Stimulated activated CD8-positive, alpha-beta memory T cell treated with anti-CD3 and anti-CD28 coated beads, Interleukin-12 subunit alpha, Interleukin-12 subunit beta, amount 100 ng/mL, for 4 hours (primary cell): ENCODE measurements at regions not wholly inside any gene's neighbourhood (a gene's known extent, or its start where the extent isn't known, plus 50 kb on each side); places are given as distances from the start of the nearest gene placed in this dataset.
"Not testable (repeated sequence)": the region's sequence is repeated elsewhere in the genome, so short reads cannot be mapped to it uniquely, and the experiment has no call there.

Experiments
- DNase-seq: peaks from one replicate; pipeline ENCODE4 v3.0.0-alpha.2; 2020; ENCODE audit warnings: low read depth

- DNase-seq = no peak
Observed at GRCh38 chr2:144931480-144931879, 411.6 kb upstream of the ZEB2 start.

GRCh38 chr2:144927429-144927828 lies 407.5 kb upstream of the ZEB2 start:
- DNase-seq = no peak

- no peak for DNase-seq
Observed at GRCh38 chr2:144925886-144926285, 406.0 kb upstream of the ZEB2 start.

DNA sequence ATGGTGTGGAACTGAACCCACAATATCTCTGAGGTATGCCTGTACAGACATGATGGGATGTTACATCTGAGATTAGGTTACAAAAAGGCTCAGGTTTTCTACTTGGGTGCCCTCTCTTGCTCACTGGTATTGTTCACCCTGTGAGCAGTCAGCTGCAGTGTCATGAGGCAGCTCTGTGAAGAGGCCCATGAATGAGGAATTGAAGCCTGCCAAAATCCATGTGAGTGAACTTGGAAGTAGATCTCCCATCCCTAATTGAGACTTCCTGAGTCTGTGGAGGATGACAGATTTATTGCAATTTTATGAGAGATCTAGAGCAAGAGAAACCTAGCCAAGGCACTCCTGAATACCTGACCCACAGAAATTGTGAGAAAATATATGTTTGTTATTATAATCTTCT lies 404.9 kb upstream of the ZEB2 start:
- no peak for DNase-seq

- no peak for DNase-seq
Observed at GRCh38 chr2:144922519-144922918, 402.6 kb upstream of the ZEB2 start.

DNA sequence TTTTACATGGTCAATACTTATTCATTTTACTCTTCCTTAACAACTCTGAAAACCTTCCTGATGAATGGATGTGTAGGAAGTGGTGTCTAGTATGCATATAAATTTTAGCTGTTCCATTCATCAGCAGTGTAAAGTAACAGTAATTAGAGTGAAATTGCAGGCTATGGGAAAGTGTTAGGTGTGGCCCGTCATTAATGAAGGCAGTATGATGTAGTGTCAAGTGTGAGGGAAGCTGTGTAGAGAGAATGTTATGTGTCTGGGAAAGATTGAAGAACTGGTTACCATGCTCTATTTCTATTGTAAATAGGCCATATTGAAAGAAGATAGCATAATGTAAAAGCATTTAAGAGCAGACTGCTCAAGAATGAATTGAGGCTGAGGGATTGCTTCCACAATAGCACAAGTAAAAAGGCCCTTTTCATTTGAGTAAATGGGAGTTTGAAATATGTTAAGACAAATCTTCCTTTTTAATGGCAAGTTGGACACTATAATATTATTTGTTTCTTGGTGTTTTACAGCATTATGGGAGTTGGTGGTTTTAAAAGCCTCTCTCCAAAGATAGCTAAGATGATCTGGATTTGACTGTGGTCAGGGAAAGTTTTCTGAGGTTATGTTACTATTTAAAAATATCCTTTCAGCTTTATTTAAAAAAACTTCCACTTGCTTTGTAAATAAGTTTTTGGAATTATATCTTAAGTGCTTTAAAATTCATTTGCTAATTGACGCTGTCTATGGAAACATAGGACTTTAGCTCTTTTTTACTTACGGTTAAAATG lies 401.0 kb upstream of the ZEB2 start:
- DNase-seq = no peak

- DNase-seq = no peak
Observed at GRCh38 chr2:144914622-144915318, 394.9 kb upstream of the ZEB2 start.

- DNase-seq = no peak
Observed at GRCh38 chr2:144914113-144914512, 394.2 kb upstream of the ZEB2 start.

DNA sequence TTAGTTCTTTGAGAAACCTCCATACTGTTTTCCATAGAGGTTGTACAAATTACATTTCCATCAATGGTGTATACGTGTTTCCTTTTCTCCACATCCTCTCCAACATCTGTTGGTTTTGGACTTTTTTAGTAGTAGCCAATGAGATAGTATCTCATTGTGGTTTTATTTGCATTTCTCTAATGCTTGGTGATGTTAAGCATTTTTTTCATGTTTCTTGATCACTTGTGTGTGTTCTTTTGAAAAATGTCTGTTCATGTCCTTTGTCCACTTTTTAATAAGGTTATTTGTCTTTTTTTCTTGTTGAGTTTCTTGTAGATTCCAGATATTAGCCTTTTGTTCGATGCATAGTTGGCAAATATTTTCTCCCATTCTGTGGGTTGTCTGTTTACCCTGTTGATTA lies 392.3 kb upstream of the ZEB2 start:
- no peak for DNase-seq

GRCh38 chr2:144905956-144906355 lies 386.0 kb upstream of the ZEB2 start:
- no peak for DNase-seq

DNA sequence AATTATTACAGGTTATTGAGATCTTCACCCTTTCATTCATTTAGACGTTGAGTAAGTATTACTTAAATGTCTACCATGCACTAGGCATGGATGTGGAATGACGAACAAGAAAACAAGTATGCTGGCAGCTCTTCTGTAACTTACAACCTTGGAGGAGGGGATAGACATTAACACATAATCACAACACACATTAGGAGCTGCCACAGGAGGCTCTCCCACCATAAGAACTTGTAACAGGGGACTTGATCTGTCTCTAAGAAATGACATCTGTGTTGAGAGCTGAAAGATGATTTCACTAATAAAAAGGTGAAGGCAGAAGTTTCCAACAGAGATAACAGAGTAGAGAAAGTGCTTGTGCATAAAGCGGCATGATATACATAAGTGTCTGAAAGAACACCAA lies 384.7 kb upstream of the ZEB2 start:
- DNase-seq = no peak

DNA sequence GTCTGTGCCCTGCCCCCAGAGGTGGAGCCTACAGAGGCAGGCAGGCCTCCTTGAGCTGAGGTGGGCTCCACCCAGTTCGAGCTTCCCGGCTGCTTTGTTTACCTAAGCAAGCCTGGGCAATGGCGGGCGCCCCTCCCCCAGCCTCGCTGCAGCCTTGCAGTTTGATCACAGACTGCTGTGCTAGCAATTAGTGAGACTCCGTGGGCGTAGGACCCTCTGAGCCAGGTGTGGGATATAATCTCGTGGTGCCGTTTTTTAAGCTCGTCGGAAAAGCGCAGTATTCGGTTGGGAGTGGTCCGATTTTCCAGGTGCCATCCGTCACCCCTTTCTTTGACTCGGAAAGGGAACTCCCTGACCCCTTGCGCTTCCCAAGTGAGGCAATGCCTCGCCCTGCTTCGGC lies 383.1 kb upstream of the ZEB2 start:
- not testable (repeated sequence) for DNase-seq

- not testable (repeated sequence) for DNase-seq
Observed at GRCh38 chr2:144901386-144901785, 381.5 kb upstream of the ZEB2 start.

GRCh38 chr2:144896341-144896740 lies 376.4 kb upstream of the ZEB2 start:
- no peak for DNase-seq

DNA sequence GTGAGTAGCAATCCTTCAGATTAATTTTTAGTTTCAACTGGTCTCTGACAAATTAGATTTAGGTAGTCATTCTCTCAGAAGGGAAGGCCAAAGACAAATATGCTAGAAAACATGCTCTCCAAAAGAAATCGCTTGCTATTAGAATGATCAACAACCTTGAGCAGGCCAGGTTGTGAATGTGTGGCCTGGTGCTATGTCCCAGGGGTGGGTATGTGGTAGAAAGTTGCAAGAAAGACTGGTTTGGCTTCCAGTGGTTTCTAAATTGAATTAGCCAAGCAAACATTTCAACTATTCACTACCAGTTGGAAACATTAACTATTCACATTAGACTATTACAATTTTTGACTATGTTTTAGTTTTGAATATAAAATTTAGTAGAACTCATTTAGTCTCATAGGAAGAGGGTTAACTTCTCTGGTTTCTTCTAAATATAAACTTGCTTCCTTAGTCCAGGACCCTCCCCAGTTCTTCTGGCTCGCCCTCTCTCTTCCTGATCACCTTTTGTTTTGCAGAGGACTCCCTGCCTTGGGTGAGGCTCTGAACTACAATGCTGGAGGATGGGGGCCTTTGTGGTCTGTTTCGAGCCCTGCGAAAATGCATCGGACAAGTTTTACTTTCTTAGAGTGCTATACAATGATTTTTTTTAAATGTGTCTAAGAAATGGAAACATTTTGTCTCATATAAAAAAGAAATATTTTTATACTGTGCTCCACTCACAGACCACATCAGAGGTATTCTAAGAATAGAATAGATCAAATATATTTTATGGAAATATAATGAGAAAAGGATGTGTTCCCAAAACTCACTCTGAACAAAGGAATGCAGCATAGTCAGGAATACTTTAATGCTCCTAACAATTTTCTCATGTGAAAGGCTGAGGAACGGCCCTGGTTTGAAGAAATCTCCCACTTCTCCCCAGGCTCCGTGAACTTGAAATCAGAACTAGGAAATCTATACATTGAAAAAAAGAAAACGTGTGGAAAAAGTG lies 375.0 kb upstream of the ZEB2 start:
- no peak for DNase-seq

DNA sequence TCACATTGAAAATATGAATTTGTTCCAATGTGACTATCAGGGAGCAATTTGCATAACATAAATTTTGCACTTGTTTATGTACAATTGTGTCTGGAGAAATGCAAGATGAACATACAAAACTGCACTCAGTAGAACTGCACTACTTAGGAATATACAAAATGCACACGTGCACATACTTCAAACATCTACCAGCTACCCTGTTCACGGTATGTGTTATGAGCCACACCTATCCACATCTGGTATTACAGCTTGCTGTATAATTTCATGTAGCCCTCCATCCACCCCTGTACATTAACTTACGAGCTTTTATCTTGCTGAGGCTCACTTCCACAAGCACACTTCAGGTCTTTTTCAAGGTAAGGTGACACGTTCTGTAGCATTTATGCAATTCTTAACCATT lies 373.5 kb upstream of the ZEB2 start:
- DNase-seq = no peak

DNA sequence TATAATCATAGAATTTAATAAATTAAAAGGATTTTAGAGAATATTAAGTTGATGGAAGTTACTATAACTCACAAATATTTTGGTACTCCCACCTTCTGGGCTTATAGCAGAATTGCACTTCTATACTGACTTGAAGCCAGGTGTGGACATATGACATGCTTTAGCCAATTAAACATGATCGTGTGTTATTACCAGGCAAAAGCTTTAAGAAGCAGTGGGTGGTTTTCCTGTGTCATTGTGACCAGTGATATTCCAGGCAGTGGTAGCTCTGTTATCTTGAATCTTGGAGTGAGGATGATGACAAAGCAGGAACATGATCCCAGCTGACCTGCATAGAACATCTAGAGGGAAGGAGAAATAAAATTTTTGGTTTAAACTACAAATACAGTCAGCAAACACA lies 370.9 kb upstream of the ZEB2 start:
- no peak for DNase-seq

DNA sequence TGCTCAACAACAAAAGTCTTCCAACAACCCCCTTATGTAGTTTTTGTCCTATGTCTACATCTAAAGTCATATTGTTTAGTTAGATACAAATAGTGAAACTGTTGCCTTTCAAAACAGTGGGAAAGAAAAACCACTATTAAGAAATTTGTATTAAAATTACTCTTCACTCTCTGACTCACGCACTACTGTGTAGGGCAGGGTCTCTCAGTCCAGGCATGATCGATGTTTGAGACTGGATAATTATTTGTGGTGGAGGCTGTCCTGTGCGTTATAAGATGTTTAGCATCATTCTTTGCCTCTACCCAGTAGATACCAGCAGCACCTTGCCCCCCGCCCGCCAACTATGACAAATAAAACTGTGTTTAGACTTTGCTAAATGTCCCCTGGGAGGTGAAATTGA lies 369.4 kb upstream of the ZEB2 start:
- no peak for DNase-seq

DNA sequence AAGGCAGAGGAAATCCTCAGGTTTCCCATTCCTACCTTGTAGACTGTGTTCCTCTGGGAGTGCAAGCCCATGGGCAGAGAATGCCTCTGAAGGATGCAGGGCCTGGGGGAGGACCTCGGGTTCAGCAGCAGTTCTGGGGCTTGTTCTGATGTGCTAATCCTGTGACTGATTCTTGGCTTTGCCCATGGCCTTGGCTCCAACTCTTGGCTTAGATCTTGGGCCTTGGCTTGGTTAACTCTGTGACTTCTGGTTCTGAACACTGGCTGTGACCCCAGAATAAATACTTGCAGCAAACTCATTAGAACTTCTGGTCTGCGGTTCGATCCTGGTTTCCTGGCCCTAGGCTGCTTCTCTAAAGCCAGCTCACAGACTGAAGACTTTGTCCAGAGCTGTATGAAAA lies 366.9 kb upstream of the ZEB2 start:
- no peak for DNase-seq

DNA sequence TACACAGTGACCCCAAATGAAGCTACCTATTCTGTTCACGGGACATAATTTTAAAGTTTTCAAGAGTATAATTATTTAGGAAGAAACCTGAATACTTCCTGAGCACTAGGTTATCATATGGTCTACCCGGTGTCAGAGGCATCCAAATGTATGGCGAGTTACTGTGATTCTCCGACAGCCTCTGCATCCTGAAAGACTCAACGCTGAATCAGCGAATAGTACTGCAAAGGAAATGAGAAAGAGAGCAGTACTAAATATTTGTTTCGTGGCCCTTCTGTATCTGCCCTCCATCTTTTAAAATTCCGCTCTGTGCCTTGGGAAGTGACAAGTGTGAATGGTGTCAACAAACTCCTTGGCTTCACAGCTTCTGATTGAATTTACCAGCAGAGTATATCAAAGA lies 358.0 kb upstream of the ZEB2 start:
- DNase-seq = no peak

- no peak for DNase-seq
Observed at GRCh38 chr2:144876013-144876412, 356.1 kb upstream of the ZEB2 start.

- no peak for DNase-seq
Observed at GRCh38 chr2:144875290-144875969, 355.5 kb upstream of the ZEB2 start.
